Prostate gland (tissue), 2 donors: ENCODE measurements at regions not wholly inside any gene's neighbourhood (a gene's known extent, or its start where the extent isn't known, plus 50 kb on each side); places are given as distances from the start of the nearest gene placed in this dataset.

Experiments
- DNase-seq: peaks from one replicate; pipeline ENCODE4 v3.0.0-alpha.2; 2019; ENCODE audit warnings: low spot score
- H3K27ac ChIP-seq, 2 donors: fragments of 200-600 bp; sonication (generic); 2 replicates each; pipeline ENCODE4 v1.5.1; 2017 to 2019
- H3K27me3 ChIP-seq: fragments of 200-600 bp; sonication (generic); replicated peaks from 2 replicates; pipeline ENCODE4 v1.5.1; 2019; ENCODE audit not compliant: insufficient read depth
- H3K36me3 ChIP-seq, 2 donors: fragments of 200-600 bp; sonication (generic); 1 replicate in 1 of 2; 2 replicates in 1 of 2; pipeline versions ENCODE4 v1.5.1 to v1.8.1; 2017 to 2019
- H3K4me1 ChIP-seq: fragments of 200-600 bp; sonication (generic); replicated peaks from 2 replicates; pipeline ENCODE4 v1.5.1; 2019
- H3K4me3 ChIP-seq, 2 donors: fragments of 200-600 bp; sonication (generic); 2 replicates each; pipeline ENCODE4 v1.5.1; 2017 to 2019
- H3K9me3 ChIP-seq: fragments of 200-600 bp; sonication (generic); 2 replicates; pipeline ENCODE4 v1.5.1; 2017
- POLR2A ChIP-seq: fragments of 450-650 bp; IDR thresholded peaks from one replicate; pipeline ENCODE4 v1.6.1; 2016; ENCODE audit warnings: antibody characterized with exemption, mild to moderate bottlenecking
- POLR2AphosphoS5 ChIP-seq: sonication (generic); formaldehyde crosslinking; IDR thresholded peaks from one replicate; pipeline ENCODE4 v1.6.1; 2017; ENCODE audit warnings: antibody characterized with exemption
- WGBS: methylation state at CpG from one replicate; pipeline ENCODE4 v1.1.5; 2018; 5-methylcytosine and 5-hydroxymethylcytosine counted together
- intact Hi-C: fragments of 100-400 bp; cut with DNase I; formaldehyde crosslinking; loops from one replicate; pipeline ENCODE4 v1.14.2; 2022
- TF ChIP-seq, protein P1 (sequence below), 4 experiments: fragments of 200-600 bp in 2 of 4; fragments of 450-650 bp in 2 of 4; sonication (generic) in 2 of 4; IDR thresholded peaks; 1 replicate in 3 of 4; 2 replicates in 1 of 4; pipeline ENCODE4 v1.5.1; 2016 to 2019; ENCODE audit warnings: antibody characterized with exemption in 4 of 4, mild to moderate bottlenecking in 2 of 4, moderate library complexity in 2 of 4

- no peak for DNase-seq
- no peaks in the 10 kb centered on the region for H3K36me3 ChIP-seq
- WGBS = 77% methylated on average over 4 of the region's 4 CpGs
- TF ChIP-seq, protein P1, sequence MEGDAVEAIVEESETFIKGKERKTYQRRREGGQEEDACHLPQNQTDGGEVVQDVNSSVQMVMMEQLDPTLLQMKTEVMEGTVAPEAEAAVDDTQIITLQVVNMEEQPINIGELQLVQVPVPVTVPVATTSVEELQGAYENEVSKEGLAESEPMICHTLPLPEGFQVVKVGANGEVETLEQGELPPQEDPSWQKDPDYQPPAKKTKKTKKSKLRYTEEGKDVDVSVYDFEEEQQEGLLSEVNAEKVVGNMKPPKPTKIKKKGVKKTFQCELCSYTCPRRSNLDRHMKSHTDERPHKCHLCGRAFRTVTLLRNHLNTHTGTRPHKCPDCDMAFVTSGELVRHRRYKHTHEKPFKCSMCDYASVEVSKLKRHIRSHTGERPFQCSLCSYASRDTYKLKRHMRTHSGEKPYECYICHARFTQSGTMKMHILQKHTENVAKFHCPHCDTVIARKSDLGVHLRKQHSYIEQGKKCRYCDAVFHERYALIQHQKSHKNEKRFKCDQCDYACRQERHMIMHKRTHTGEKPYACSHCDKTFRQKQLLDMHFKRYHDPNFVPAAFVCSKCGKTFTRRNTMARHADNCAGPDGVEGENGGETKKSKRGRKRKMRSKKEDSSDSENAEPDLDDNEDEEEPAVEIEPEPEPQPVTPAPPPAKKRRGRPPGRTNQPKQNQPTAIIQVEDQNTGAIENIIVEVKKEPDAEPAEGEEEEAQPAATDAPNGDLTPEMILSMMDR (IDR thresholded peaks at IDR 0.05) = no peak
- TF ChIP-seq POLR2A = no peak
- no peak for TF ChIP-seq POLR2AphosphoS5
- intact Hi-C loops = no loop called here
- H3K9me3 ChIP-seq = no peaks in the 10 kb centered on the region
- no peaks in the 10 kb centered on the region for H3K4me1 ChIP-seq
- H3K27ac ChIP-seq = no peak overlapping the region
- no peaks in the 10 kb centered on the region for H3K27me3 ChIP-seq
- no peak overlapping the region for H3K4me3 ChIP-seq
These were observed 196.3 kb upstream of the KLF4 start for GRCh38 chr9:107685901-107686300.

- H3K27me3 ChIP-seq = no peaks in the 10 kb centered on the region
- no peaks in the 10 kb centered on the region for H3K9me3 ChIP-seq
- no peak overlapping the region for H3K27ac ChIP-seq
- no peak overlapping the region for H3K4me3 ChIP-seq
- 82% methylated on average over 3 of the region's 3 CpGs for WGBS
- no peaks in the 10 kb centered on the region for H3K4me1 ChIP-seq
- intact Hi-C loops = no loop called here
- DNase-seq = no peak
- H3K36me3 ChIP-seq = no peaks in the 10 kb centered on the region
- TF ChIP-seq POLR2A (no peak), POLR2AphosphoS5 (no peak)
- TF ChIP-seq, protein P1 (IDR thresholded peaks at IDR 0.05) = no peak
These were observed 195.8 kb upstream of the KLF4 start for GRCh38 chr9:107685376-107685775.

GRCh38 chr9:107684224-107684623, 194.7 kb upstream of the KLF4 start:
- TF ChIP-seq POLR2AphosphoS5 = no peak
- no peak for TF ChIP-seq POLR2A
- TF ChIP-seq, protein P1 (IDR thresholded peaks at IDR 0.05) = no peak
- no peaks in the 10 kb centered on the region for H3K4me1 ChIP-seq
- H3K27me3 ChIP-seq = no peaks in the 10 kb centered on the region
- no peaks in the 10 kb centered on the region for H3K36me3 ChIP-seq
- WGBS = 89% methylated on average over 6 of the region's 6 CpGs
- no peak for DNase-seq
- intact Hi-C loops = no loop called here
- H3K27ac ChIP-seq = no peak overlapping the region
- no peak overlapping the region for H3K4me3 ChIP-seq
- no peaks in the 10 kb centered on the region for H3K9me3 ChIP-seq

DNA sequence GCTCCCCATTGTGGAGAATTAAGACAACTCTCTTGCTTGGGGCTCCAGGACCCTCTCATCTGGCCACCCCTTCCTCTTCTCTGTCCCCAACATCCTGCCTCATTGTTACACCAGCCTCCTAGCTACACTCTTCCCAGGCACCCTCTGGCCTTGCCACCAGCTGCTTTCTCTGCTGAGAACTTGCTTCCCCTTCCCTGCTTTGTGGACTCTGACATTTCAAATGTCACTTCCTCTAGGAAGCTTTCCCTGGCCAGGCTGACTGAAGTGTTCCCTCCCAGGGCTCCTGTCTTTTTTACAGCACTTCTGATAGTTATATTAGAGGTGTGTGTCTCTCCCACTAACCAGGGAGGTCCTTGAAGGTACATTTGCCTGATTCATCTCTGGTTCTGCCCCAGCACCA, 194.0 kb upstream of the KLF4 start:
- Histone ChIP-seq H3K27me3 (no peaks in the 10 kb centered on the region), H3K9me3 (no peaks in the 10 kb centered on the region), H3K4me3 (no peak overlapping the region), H3K4me1 (no peaks in the 10 kb centered on the region), H3K36me3 (no peaks in the 10 kb centered on the region), H3K27ac (no peak overlapping the region)
- no peak for DNase-seq
- intact Hi-C loops = no loop called here
- TF ChIP-seq POLR2AphosphoS5 = no peak
- TF ChIP-seq, protein P1 (IDR thresholded peaks at IDR 0.05) = no peak
- TF ChIP-seq POLR2A = no peak

GRCh38 chr9:107681988-107682387, 192.4 kb upstream of the KLF4 start:
- WGBS = 88% methylated on average over 4 of the region's 4 CpGs
- Histone ChIP-seq H3K9me3 (no peaks in the 10 kb centered on the region), H3K4me1 (no peaks in the 10 kb centered on the region), H3K27me3 (no peaks in the 10 kb centered on the region), H3K36me3 (no peaks in the 10 kb centered on the region), H3K27ac (no peak overlapping the region), H3K4me3 (no peak overlapping the region)
- intact Hi-C loops = no loop called here
- TF ChIP-seq, protein P1 (IDR thresholded peaks at IDR 0.05) = no peak
- TF ChIP-seq POLR2A = no peak
- no peak for TF ChIP-seq POLR2AphosphoS5
- DNase-seq = no peak
